ENCODE measurements at regions not wholly inside any gene's neighbourhood (a gene's known extent, or its start where the extent isn't known, plus 50 kb on each side); places are given as distances from the start of the nearest gene placed in this dataset.
"Not testable (repeated sequence)": the region's sequence is repeated elsewhere in the genome, so short reads cannot be mapped to it uniquely, and the experiment has no call there.

DNA sequence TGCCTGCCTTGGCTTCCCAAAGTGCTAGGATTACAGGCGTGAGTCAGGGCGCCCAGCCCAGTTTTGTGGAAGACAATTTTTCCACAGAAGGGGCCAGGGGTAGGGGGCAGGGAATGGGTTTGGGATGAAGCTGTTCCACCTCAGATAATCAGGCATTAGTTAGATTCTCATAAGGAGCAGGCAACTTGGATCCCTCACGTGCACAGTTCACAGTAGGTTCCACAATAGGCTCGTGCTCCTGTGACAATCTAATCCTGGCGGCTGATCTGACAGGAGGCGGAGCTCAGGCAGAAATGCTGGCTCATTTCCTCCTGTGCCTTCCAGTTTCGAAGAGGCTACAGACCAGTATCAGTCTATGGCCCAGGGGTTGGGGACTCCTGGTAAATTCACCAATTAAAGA is 491.6 kb upstream of the AADAT start:
- DNase-seq: no peak

DNA sequence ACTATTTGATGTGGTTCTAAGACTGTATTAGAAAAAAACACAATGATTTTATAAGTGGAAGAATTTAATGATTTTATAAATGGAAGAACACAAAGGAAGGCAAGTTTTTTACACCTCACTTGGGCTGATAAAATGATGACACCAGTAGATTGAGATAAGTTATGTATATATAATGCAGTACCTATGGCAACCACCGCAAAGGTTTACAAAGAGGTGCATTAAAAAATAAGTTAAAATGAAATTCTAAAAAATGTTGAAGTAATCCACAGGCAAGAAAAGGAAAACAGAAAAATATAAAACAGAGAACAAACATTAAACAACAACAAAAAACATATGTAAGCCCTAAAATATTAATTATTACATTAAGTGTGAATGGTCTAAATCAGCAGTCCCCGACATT is 490.9 kb upstream of the AADAT start:
- no peak for DNase-seq

DNA sequence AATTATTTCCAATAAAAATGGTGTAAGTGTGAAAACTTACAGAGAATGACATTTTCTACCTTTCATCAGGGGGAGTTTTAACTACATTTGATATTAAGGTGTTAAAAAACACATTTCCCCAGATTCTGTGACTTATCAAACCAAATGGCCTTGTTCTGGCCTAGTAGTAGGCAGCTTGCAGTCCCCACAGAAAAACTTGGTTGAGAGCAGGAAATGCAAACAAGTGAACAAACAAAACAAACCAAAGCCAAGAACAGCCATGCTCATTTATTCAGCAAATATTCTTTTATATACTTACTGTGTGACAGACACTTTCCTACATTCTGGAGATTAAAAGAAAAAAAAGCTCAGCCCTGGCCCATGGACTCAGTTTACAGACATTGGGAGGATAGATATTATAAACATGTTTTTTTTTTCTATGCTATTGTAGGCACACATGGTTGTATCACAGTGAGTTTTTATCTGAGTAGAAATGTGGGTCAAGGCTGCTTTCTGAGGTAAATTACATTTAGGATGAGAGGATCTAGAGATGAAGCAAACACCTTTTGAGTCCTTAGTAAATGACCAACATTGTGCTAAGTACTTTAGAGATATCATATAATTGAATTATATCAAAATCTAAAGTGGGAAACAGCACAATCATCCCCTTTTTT is 449.2 kb upstream of the AADAT start:
- no peak for DNase-seq

DNA sequence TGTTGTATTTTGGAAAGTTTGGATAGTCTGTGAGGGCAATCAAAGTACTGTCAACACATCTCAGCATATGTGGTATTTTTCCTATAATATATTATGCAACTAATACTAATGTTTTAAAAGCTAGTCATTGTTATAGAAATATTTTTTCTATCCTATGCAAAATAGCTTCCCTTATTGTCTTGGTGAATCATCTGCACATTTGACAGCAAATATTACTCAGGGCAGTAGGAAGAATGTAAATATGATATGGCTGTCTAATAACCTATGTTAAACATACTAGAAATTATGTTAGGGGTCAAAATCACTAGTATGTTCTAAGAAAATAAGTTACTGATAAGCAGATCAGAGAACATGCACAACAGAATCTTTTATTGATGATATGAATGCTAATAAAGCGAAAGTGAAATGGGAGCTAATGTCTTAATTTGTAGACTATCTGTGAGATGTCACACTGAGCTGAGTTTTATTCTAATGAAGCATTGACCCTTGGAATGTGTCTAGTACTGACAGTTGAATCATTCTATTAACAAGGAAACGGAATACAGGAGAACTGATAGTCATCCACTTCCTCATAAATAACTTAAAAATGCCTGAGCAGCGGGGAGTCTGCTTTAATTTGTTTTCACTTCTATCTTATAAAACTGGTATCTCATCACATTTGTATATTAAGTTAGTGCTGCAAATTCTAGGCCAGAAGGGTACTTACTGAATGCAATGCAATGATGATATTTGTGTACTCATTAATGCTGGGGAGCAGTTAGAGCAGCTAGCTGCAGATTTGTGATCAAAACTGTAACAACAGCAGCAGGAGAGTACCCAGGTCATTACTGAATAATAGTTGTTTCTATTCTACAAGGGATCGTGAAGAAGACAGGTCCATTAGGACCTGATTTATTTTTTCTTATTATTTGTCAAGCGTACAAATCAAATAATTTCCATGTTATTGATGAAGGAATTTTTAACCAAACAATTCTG is 440.3 kb upstream of the AADAT start:
- no peak for DNase-seq

DNA sequence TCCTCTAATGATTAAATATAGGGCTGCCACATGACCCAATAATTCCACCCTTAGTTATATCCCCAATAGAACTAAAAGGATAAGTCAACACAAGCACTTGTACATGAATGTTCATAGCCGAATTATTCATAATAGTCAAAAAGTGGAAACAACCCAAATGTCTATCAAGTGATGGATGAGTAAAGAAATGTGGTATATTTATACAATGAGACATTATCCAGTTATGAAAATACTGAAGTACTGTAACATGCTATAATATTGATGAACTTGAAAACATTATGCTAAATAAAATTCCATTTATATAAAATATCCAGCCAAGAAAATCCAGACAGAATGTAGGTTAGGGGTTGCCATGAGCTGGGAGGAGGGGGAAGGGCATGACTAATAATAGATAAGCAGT is 436.7 kb upstream of the AADAT start:
- no peak for DNase-seq

DNA sequence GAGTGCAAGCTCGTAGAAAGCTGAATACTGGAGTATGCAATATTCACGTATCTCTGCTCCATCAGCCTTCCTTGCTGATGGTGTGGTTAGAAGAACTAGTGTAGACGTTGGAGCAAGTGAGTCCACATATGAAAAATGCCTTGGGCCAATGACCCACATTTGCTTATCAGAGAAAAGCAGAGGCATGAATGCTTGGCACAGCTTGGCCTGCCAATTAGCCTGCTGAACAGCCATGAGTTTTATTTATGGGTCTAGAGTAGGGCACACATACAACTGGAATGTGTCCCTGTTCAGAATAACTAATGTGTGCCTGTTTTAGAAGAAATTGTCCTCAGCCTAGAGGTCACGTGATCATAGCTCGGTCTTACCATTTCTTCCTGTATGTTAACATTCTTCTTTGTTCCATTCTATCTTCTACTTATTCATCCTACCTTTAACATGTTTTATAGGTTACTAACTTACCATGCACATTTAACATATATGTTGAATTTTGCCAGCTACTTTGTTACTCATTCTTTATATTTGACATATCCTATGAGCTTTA is 432.7 kb upstream of the AADAT start:
- no peak for DNase-seq

DNA sequence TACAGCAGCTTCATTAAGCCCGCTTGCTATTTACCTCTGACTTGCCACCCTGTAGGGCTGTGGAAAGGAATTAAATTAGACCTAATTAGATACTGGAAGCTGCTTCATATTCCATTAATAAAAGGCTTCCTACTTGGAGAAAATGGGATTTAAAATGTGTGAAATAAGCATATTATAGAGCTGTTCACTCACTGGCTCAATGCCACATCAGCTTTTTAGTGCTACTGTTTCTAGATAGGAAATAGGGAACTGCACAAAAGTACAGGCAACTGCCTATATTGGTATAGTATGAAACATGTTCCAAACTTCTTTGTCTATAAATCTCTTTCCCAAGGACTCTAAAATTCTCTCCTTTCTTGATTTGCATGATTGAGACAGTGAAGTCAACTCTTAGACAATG is 407.9 kb upstream of the AADAT start:
- DNase-seq: no peak

DNA sequence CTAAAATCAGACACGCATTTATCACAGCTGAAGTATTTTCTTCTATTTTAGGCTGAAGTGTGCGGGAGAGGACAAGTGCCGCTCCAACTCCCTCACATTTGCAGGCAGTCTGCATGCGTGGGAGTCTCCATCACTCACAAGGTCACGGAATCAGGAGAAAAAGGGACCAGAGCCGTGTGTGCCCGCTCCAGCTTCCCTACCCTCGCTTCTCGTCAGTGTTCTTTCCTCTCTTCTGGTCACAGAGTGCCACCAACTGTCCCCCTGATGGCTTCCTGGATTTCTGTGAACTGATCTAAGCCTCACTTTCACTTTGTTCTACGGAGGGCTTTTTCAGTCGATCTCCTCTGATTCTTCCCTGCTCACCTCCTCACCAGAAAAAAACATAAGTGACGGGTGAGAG is 407.4 kb upstream of the AADAT start:
- no peak for DNase-seq

DNA sequence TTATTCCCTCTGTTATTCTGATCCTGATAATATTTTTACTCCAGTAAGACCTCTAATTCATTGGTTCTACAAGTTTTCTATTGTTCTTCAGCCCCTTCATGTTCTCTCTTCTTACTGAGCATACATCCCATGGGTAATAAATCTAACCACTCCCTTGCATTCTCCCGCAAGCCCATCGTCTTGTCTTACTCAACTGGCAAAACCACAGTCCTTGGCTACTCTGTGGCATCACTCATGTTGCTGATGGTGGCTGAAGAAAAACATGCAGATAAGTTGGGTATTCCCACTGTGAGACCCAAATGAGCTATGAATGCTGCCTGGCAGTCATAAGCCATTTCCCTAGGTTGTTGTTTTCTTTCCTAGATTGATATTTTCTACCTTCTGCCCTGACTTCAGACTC is 402.2 kb upstream of the AADAT start:
- DNase-seq: no peak

DNA sequence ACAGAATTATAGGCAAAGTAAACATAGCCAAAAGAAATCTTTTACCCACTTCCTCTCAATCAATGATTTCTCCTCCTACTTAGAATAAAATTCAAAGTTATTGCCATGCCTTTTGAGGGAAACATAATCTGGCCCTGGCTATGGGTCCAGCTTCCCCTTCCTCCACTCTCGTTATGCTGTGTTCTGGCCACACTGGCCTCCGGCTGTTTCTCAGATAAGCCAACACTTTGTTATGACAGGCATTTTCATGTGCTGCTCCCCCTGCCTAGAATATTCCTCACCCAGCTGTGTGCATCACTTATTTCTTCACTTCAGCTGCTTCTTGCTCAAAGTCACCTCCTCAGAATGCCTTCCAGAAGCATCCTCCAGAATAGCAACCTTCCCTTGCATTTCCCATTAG is 386.6 kb upstream of the AADAT start:
- no peak for DNase-seq

DNA sequence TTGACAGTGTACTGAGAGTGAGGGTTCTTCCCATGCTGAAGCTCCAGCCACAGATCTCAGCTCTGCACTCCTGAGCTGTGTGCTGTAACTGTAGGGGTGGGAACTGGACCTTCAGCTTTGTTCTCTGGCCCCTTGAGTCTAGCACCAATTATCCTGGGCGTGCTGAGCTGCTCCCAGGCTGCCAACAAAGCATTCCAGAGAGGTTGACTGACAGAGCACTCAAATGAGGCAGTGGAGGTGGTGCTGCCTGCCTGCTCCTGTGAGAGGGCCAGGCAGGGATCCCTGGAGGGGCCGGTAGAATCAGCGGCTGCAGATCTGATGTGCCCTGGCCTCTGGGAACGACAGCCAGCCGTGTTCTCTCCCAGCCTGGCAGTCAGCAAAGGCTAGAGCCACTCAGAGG is 375.7 kb upstream of the AADAT start:
- no peak for DNase-seq

DNA sequence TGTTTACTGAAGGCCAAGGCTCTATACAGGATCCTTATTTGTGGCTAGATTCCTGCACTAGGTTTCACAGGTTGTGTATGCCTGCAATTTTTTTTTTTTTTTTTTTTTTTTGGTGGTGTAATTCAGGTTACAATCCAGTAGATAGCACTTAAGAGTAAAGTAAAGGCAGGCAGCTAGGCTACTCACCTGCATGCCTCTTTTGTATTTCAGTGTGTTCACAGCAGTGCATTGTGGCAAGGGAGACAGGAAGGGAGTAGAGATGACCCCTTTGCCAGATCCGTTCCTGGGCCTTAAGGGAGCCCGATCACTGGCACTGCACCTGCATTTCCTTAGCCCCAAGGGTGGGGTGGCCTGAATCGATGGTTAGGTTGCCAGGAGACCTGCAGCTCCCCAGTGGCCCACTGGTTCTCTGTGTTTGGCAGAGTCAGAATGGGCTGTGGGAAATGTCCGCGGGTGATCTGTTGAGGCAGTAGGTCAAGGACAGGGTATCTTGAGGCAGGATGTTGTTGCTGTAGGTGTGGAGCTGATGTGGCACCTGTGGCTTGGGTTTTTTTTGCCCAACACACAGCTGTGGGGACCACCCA is 374.9 kb upstream of the AADAT start:
- DNase-seq: no peak

DNA sequence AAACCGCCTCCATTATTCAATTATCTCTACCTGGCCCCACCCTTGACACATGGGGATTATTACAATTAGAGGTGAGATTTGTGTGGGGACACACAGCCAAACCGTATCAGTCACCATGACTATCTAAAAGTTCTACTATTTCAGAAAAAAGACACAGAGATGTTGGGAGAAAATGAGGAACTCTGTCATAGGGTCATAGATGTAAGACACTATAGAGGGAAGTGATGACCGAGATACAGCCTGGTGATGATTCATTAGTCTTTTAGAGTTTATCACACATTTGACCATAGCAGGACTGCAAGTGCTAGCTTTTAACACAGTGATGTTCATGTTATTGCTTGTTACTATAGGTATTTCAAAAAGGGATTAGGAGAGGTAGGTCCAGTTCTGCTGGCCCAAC is 357.0 kb upstream of the AADAT start:
- DNase-seq: no peak

DNA sequence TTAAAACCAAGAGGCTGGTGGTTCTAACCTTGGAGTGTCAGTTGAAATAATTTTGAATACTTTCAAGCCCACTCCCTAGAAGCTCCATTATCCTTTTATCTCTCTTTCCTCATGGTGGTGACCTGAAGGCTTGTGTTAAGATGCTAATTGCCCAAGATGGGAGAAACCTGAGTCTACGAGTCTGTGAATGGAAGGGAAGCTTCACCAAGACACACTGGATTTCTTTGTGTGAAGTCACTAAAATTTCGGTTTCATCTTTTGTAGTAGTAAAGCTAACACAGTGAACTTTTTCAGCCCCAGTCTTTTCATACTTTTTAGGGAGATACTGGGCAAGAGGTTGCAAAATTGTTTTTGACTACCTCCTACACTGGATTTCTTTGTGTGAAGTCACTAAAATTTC is 351.4 kb upstream of the AADAT start:
- DNase-seq: not testable (repeated sequence)

DNA sequence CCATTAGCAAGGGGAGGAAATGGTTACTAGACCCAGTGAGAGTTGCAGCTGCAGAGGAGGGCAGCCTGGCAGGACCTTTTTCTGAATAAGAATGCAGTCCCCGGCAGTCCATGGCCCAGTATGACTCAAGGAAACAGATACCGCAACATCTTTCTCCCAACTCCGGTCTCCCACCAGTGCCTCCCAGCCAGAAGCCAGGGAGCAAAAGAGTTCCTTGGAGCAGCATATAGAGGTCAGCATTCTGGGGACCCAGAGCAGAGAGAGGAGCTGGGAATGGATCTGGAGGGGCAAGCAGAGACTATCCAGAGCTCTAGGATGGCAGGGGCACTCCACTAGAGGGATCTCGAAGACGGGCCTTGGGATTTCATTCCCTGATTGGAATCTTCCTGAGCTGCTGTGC is 339.2 kb upstream of the AADAT start:
- no peak for DNase-seq

DNA sequence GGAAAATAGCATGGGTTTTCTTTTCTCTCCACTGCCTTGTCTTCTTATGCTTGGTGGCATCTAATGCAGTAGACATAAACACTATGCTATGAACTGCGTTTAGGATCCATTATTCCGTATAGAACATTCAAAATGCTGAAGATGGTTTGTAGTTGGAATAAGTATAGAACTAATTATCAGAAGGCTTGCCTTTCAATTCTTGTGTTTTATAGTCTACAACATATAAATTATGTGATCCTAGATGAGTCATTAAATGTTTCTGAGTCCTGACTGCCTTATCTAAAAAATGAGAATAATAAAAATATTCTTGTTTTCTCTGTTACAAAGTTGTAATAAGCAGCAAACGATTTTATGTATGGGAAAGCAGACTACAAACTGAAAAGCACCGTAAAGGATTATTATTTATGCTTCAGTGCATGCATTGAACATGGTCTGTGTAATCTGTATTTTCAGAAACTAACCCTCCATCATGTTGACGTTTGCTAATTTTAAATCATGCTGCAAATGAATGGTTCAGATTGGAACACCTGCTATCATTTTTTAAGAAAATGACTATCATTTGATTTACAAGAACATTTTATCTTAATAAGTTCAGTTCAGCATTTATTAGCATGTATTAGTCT is 335.9 kb upstream of the AADAT start:
- DNase-seq: no peak

DNA sequence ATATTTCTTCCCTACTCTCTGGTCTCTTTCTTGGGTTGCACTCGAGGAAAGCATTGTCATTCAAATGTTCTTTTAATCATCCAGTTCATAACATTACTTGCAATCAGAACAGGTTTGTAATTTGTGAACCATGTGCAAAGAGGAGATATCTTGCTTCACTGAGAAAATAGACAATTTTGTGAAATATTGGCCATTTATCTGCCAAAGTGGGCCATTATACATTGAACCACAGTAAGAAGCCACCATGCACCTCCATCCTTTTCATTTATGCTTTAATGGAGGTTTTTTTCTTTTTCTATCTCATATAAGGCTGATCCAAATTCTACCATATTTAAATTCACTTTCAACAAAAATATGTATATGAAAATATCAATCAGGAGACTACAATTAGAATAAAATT is 335.3 kb upstream of the AADAT start:
- no peak for DNase-seq

DNA sequence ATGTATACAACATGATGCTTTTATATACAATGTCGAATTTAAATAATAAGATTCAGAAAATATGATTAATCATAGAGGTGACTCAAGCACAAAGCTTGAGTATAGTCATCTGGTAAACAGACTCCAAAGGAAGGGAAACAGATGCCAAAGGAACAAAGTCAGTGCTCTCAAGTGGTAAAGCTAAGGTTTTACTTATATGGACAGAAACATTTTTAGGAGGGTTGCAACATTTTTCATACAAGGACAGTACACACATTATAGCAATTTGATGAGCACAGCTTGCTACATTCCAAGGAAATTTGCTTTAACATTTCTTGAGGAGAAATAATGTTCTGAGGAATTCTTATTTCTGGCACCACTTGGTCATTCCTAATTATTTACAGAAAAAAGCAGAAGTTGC is 333.4 kb upstream of the AADAT start:
- no peak for DNase-seq

DNA sequence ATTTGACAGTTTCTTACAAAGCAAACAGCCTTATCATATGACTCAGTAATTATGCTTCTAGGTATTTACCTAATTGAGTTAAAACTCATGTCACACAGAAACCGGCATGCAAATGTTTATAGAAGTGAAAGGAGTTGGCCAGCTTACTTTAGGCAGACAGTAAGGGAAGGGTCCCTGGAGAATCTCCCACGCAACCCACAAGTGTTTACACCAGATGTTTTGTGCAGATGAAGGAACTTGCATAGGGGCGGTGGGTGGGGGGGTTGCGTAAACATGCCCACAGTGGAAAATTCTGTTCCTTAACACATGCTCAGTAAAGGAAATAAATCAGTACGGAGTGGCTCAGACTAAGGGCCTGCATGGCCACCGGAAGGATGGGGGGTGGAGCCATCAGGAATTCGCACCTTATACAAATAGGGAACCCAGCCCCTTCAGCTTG is 330.5 kb upstream of the AADAT start:
- DNase-seq: peak; percentile 16

DNA sequence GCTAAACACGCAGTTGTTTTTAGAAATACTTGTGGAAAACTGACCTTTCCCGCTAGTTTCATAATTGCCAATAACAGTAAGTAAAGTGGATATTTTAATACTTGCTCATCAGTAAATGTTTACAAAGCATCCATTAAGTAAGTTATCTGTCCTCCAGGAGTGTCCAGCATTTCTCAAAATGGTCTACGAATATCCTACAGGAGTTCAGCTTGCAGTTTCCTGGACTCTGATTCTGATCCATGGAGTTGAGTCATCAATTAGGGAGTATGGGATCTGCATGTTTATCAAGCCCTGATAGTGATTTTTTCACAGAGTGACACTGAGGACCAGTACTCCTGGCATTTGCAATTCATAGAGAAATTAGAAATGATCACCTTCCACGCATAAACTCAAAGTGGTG is 325.2 kb upstream of the AADAT start:
- no peak for DNase-seq

DNA sequence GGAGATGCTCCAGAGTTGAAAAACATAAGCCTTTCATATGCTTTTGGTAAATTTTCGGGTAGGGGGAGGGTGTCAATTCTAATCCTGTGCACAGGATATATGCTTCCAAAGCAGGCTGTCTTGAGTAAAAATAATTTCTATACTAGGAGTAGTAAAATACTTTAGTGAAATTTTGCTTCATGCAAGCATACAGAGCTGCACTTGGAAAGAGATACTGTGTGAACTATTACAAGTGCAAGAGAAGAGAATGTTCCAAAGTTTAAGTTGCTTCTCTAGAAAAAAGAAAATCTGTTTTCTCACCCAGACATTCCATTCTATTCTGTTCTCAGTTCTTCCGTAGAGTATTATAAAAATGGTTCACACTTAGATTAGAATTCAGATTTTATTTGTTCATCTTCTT is 324.6 kb upstream of the AADAT start:
- DNase-seq: no peak

DNA sequence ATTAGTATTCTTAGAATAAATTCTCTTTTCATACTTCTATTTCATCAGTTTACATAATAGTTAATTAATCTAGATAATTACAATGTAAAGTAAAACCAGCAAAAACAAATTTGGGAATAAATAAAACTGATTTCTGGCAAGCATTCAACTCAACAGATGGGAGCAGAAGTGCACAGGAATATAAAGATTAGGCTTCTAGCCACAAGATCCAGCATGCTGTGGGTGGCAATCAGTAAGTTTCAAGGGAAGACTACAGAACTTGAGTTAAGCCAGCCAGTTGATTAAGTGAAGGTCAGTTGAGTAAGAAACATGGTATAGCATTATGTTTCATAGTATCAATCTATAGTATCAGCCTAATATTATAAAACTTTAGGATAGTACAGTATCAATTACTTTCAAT is 324.2 kb upstream of the AADAT start:
- no peak for DNase-seq

DNA sequence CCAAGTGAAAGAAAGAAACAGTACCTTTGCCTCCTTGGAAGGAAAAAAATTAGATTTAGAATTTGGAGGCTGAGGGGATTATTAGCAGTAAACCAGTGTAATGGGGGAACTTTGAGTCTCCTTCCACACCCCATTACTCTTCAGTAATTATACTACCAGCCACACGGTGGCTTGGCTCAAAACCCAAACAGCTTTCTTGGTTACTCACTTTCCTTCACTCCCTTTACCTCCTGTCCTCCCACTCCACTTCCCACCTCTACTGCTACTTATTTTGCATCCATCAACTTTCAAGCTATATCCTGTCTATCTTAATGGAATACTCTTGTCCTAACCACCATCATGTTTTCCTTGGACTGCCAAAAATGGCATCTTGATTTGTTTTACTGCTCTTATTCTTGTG is 310.6 kb upstream of the AADAT start:
- no peak for DNase-seq
